DND-41 (cell line): ENCODE measurements at regions not wholly inside any gene's neighbourhood (a gene's known extent, or its start where the extent isn't known, plus 50 kb on each side); places are given as distances from the start of the nearest gene placed in this dataset.

Source experiments
- ATAC-seq: fragments of 200-7000 bp; cut with Tn5 transposase; 3 replicates; pipeline ENCODE4 v1.9.1; 2021; ENCODE audit warnings: low read depth; ENCODE audit not compliant: insufficient read depth
- DNase-seq: peaks from one replicate; pipeline ENCODE4 v3.0.0-alpha.2; 2020
- H2AFZ ChIP-seq: 2 replicates; pipeline ENCODE4 v1.6.0; 2012; ENCODE audit warnings: low read depth, low read length
- H3K27ac ChIP-seq: 2 replicates; pipeline ENCODE4 v1.5.1; 2012; ENCODE audit warnings: low read length, inconsistent platforms
- H3K27me3 ChIP-seq: fragments of 200-600 bp; sonication (generic); 2 replicates; pipeline ENCODE4 v1.6.0; 2012; ENCODE audit warnings: low read length, mild to moderate bottlenecking, inconsistent platforms; ENCODE audit not compliant: insufficient read depth, poor library complexity
- H3K36me3 ChIP-seq: 2 replicates; pipeline ENCODE4 v1.5.1; 2012; ENCODE audit warnings: low read length, inconsistent platforms; ENCODE audit not compliant: insufficient read depth
- H3K4me1 ChIP-seq: 2 replicates; pipeline ENCODE4 v1.5.1; 2012; ENCODE audit warnings: mild to moderate bottlenecking, low read length; ENCODE audit not compliant: insufficient read depth
- H3K4me2 ChIP-seq: 2 replicates; pipeline ENCODE4 v1.6.0; 2012; ENCODE audit warnings: mild to moderate bottlenecking, moderate library complexity, low read length, inconsistent platforms; ENCODE audit not compliant: insufficient read depth
- H3K4me3 ChIP-seq, 2 experiments: fragments of 200-600 bp in 1 of 2; shearing (Covaris generic) in 1 of 2; 2 replicates each; pipeline ENCODE4 v1.5.1; 2012 to 2016; ENCODE audit warnings: inconsistent platforms in 2 of 2, low read length in 2 of 2, mild to moderate bottlenecking in 2 of 2, low read depth in 1 of 2, moderate library complexity in 1 of 2
- H3K79me2 ChIP-seq: 2 replicates; pipeline ENCODE4 v1.6.0; 2012; ENCODE audit warnings: low read length, inconsistent platforms; ENCODE audit not compliant: insufficient read depth
- H3K9ac ChIP-seq: 2 replicates; pipeline ENCODE4 v1.6.0; 2012; ENCODE audit warnings: low read depth, mild to moderate bottlenecking, inconsistent platforms, low read length, moderate library complexity
- H3K9me3 ChIP-seq: 2 replicates; pipeline ENCODE4 v1.5.1; 2012; ENCODE audit warnings: low read length, moderate library complexity, mild to moderate bottlenecking, inconsistent platforms; ENCODE audit not compliant: insufficient read depth, severe bottlenecking
- H4K20me1 ChIP-seq: 2 replicates; pipeline ENCODE4 v1.6.0; 2012; ENCODE audit warnings: low read length; ENCODE audit not compliant: insufficient read depth
- EZH2 ChIP-seq: IDR thresholded peaks from 3 replicates; pipeline ENCODE4 v1.6.1; 2012; ENCODE audit warnings: borderline replicate concordance, low read depth, mild to moderate bottlenecking, moderate library complexity, low read length, inconsistent platforms; ENCODE audit not compliant: severe bottlenecking
- TF ChIP-seq, protein P1 (sequence below): IDR thresholded peaks from 2 replicates; pipeline ENCODE4 v1.5.1; 2012; ENCODE audit warnings: borderline replicate concordance, low read length, moderate library complexity, mild to moderate bottlenecking; ENCODE audit not compliant: poor library complexity, severe bottlenecking; ENCODE audit errors: extremely low read depth

GRCh38 chr4:108454227-108454626, 166.1 kb upstream of the RPL34 start:
- Histone ChIP-seq H3K9ac (no peak overlapping the region), H3K36me3 (no peaks in the 10 kb centered on the region), H3K4me1 (peaks cover 14% of the 10 kb centered on the region), H3K79me2 (no peaks in the 10 kb centered on the region), H3K27me3 (no peaks in the 10 kb centered on the region), H3K27ac (no peak overlapping the region), H3K4me3 (no peak overlapping the region), H3K4me2 (no peak overlapping the region), H2AFZ (no peak overlapping the region), H4K20me1 (no peaks in the 10 kb centered on the region), H3K9me3 (no peaks in the 10 kb centered on the region)
- TF ChIP-seq EZH2, result no peak
- TF ChIP-seq, protein P1, sequence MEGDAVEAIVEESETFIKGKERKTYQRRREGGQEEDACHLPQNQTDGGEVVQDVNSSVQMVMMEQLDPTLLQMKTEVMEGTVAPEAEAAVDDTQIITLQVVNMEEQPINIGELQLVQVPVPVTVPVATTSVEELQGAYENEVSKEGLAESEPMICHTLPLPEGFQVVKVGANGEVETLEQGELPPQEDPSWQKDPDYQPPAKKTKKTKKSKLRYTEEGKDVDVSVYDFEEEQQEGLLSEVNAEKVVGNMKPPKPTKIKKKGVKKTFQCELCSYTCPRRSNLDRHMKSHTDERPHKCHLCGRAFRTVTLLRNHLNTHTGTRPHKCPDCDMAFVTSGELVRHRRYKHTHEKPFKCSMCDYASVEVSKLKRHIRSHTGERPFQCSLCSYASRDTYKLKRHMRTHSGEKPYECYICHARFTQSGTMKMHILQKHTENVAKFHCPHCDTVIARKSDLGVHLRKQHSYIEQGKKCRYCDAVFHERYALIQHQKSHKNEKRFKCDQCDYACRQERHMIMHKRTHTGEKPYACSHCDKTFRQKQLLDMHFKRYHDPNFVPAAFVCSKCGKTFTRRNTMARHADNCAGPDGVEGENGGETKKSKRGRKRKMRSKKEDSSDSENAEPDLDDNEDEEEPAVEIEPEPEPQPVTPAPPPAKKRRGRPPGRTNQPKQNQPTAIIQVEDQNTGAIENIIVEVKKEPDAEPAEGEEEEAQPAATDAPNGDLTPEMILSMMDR, result no peak
- ATAC-seq, result no peak
- DNase-seq, result no peak

GRCh38 chr4:108453366-108453765, 167.0 kb upstream of the RPL34 start:
- H4K20me1 ChIP-seq, result no peaks in the 10 kb centered on the region
- H3K36me3 ChIP-seq, result no peaks in the 10 kb centered on the region
- H3K4me1 ChIP-seq, result peaks cover 22% of the 10 kb centered on the region
- no peak overlapping the region for H3K27ac ChIP-seq
- DNase-seq, result no peak
- TF ChIP-seq, protein P1, result no peak
- no peak overlapping the region for H3K9ac ChIP-seq
- H2AFZ ChIP-seq, result no peak overlapping the region
- H3K79me2 ChIP-seq, result no peaks in the 10 kb centered on the region
- H3K9me3 ChIP-seq, result no peaks in the 10 kb centered on the region
- no peak overlapping the region for H3K4me2 ChIP-seq
- ATAC-seq, result no peak
- no peak overlapping the region for H3K4me3 ChIP-seq
- no peaks in the 10 kb centered on the region for H3K27me3 ChIP-seq

- H3K9me3 ChIP-seq, result no peaks in the 10 kb centered on the region
- H4K20me1 ChIP-seq, result no peaks in the 10 kb centered on the region
- H3K36me3 ChIP-seq, result no peaks in the 10 kb centered on the region
- DNase-seq (no peak), ATAC-seq (no peak)
- no peak overlapping the region for H3K4me3 ChIP-seq
- no peak overlapping the region for H3K27ac ChIP-seq
- no peaks in the 10 kb centered on the region for H3K27me3 ChIP-seq
- TF ChIP-seq EZH2, result no peak
- TF ChIP-seq, protein P1, result no peak
- H3K9ac ChIP-seq, result no peak overlapping the region
- H3K79me2 ChIP-seq, result no peaks in the 10 kb centered on the region
- peaks cover 31% of the 10 kb centered on the region for H3K4me1 ChIP-seq
- H3K4me2 ChIP-seq, result no peak overlapping the region
- no peak overlapping the region for H2AFZ ChIP-seq
These were observed 170.0 kb upstream of the RPL34 start for GRCh38 chr4:108450236-108450898.
